Suppressor macrophage (primary cell): ENCODE measurements at regions not wholly inside any gene's neighbourhood (a gene's known extent, or its start where the extent isn't known, plus 50 kb on each side); places are given as distances from the start of the nearest gene placed in this dataset.
"Not testable (repeated sequence)": the region's sequence is repeated elsewhere in the genome, so short reads cannot be mapped to it uniquely, and the experiment has no call there.

Source experiments
- DNase-seq, 4 experiments: peaks; one replicate each; pipeline ENCODE4 v3.0.0-alpha.2; 2020 to 2022

DNA sequence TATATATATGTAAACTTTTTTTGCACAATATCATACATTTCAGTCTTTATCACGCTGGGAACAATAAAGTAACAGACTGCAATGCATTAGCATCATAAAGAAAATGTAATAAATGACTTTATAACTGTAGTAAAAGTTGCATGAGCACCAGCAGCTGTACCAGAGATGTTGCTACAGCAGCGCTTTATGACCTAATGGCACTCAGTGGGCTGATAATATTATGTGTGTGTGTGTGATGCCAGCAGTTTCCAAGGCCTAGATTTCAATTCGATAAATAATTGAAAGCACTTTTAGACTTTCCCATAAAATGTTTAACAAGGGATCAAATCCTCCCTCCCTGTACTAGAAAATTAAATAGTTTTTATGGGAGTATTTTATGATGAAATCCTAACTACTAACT lies 367.6 kb upstream of the AGA start:
- DNase-seq, result no peak

DNA sequence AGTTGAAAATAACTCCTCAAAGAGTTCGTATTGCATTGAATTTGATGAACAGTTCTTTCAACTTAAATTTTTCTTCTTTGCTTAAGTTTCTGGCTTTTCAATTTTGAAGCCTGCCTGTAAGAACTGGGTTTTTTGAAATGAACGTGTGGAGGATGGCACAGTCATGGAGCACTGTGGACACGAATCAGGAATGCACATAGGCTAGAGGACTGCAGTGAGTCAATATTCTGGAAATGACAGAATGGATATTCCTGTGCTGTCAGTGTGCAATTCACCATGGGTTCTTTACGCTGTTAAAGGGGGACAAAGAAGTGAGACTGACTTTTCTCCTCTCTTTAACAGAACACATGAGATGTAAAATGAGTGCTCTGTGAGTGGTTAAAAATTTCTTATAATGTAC lies 368.0 kb upstream of the AGA start:
- no peak for DNase-seq

DNA sequence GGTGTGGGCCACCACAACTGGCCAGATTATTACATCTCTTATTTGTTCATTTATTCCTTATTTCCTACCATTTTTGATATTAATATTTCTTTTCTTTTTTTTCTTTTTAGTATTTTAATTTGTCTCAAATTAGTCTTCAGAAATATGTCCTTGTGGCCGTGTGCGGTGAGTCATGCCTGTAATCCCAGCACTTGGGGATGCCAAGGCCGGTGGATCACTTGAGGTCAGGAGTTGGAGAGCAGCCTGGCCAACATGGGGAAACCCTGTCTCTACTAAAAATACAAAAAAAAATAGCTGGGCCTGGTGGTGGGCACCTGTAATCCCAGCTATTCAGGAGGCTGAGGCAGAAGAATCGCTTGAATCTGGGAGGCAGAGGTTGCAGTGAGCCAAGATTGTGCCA lies 376.2 kb upstream of the AGA start:
- not testable (repeated sequence) for DNase-seq

DNA sequence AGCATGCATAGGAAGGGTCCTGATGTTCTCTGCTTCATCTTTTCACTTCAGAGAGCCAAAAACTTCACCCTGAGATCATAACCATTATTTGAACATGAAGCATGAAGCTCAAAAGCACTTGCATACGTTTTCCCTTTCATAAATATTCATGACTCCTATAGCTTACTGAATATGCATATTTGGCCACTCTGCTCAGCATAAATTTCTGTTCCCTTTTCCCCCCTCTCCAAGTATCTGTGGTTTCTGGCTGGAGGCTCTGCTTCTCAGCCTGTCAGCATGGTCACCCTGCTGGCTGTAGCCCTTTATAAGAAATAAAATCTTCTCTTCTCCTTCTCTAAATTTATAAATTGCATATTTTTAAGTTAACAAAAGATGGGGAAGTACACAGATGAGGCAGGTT lies 384.7 kb upstream of the AGA start:
- no peak for DNase-seq

DNA sequence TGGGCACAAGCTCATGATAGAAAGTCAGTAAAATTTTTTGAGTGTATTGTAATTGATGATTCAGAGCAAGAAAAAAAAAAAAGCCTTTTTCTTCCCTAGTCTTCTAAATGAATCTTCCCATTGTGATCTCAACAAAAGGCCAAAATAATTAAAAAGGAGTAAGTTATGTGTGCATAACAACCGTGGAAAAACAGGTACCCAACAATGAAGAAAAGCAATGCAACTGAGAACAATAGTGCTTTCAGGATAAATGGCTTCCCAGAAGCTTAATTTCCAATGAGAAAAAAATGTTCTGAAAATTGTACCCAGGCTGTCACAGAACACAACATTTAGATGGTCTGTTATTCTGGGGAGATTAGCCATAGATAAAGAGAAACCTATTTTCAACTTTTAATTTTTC lies 399.0 kb upstream of the AGA start:
- DNase-seq, result no peak

DNA sequence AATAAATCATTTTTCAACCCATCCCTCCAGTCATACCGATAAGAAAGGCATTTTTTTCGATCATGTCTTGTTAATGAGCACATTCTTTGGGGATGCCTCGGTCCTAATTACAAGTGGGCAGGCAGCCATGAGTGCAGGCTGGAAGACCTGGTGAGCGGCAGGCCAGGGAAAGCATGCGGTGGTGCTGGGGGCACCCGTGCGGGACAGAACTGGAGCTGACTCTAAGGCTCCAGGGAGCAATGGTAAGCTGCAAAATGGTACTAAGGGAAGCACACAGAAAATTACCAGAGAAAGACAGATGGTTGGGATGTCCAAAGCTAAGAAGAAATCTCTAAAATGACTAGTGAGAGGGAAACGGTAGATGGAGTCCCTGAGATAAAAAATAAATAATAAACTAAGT lies 411.0 kb upstream of the AGA start:
- no peak for DNase-seq

DNA sequence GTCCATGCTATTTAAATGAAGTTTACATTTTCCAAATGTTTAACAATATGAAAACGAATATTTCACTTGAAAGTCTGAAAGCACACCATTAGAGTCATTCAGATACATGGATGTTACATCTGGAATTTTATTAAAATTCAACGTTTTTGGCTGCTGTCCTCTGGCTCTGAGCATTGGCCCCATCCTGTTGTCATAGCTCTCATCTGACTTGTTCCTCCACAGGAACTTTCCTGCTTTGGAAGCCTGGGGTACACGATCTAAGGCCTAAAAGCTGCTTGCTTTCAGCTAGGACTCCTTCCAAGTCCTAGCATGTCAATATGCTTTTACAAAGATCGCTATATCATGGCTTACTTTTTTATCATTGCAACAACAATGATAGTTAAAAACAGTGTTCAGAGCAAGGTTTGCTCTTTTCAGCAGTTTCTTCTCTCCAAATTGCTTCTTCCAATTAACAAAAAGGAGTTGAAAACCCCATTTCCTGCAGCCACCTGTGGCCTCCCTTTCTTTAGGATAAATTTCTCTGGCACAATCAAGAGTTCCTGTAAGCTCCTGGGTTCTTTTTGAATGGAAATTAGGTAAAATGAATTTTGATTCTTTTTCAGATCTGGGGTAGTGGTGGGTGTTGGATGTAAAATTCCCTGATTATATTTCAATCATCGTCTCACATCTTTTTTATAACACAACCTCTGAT lies 413.4 kb upstream of the AGA start:
- no peak for DNase-seq

DNA sequence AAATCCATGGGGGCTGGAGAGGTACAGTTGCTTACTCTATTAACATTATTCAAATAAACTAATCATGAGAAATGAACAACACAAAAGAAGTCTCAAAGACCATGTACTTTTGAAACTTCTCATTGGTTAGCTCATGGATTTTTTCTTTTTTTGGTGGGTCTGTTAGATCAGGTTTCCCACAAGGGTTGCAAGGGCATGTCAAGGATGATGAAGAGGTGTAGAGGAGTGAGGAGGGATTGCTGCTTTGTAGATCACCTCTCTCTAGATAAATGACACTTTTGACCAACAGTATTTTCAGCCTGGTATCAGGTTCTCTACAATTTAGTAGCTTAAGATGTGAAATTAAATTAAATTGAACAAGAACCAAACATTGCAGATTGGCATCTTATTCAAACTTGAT lies 417.9 kb upstream of the AGA start:
- DNase-seq, result no peak

DNA sequence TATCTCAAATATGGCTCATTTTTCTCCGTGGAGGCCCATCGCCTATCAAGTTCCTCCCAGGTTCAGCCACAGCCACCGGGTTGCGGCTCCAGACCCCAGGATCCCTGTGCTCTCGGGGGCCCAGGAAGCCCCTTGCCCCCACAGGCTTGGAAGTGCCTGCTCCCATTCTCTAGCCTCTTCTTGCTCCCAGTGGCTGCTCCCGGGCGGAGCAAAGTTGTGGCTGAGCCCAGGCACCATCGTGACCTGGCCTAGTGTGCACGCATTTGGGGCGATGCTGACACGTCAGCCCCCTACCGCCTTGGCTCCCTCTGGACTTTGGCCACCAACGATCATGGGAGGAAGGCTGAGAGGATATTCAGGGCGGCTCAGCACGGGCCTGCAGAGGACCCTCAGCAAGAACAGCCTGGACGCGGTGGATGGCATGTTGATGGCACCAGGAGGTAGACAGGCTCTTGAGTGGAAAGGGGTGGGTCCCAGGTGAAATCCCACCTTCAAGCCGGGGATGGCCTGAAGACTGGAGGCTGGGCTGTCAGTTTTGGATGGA lies 419.4 kb upstream of the AGA start:
- DNase-seq, result no peak

DNA sequence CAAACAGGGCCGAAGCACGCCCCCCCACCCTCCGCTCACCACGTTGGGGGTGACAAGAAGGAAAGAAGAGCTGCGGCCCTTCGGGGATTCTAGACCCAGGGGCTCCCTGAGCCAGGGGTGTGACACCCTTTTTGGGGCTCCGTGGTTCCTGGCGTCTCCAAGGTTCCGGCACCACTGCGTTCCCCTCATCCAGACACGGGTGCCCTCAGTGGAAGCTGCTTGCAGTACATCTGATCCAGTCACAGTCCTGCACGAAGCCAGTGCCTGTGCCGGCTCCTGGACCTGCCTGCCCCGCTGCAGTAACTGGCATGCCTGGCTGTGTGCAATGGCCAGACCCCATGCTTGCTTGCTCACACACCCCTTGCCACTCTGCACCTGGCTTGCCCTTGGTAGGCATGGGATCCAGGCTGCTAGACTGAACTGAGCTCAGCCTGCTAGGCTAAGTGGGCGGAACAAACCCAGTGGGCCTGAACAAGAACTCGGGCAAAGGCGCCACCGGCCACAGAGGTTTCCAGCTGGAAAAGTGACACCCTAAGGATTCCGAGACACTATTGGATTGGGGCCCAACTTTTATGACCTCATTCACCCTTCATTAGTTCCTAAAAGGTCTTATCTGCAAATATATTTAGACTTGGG lies 420.4 kb upstream of the AGA start:
- DNase-seq, result no peak

DNA sequence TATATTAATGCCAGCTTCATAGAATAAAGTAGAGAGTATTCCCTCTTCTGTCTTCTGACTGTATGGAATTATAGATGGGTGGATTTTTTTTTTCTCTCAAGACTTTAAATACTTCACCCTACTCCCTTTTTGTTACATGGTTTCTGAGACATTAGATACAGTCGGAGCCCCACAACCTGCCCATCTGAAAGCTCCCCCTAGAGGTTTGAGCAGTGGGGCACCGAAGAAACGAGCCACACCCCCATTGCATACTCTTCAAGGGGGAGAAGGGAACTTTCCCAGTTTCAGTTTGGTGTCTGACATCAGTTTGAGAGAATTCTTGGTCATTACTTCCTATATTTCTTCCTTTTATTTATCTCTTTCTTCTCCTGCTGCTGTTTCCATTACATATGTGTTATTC lies 437.6 kb upstream of the AGA start:
- DNase-seq, result no peak

DNA sequence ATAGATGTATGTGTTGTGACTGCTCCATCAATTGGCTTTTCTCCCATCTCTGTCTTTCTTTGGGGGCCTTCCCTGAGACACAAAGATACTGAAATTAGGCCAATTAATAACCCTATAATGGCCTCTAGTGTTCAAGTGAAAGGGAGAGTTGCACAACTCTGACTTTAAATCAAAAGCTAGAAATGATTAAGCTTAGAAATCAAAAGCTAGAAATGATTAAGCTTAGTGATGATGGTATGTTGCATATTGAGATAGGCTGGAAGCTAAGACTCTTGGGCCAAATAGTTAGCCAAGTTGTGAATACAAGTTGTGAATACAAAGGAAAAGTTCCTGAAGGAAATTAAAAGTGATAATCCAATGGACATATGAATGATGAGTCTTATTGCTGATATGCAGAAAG lies 452.9 kb upstream of the AGA start:
- DNase-seq, result no peak

DNA sequence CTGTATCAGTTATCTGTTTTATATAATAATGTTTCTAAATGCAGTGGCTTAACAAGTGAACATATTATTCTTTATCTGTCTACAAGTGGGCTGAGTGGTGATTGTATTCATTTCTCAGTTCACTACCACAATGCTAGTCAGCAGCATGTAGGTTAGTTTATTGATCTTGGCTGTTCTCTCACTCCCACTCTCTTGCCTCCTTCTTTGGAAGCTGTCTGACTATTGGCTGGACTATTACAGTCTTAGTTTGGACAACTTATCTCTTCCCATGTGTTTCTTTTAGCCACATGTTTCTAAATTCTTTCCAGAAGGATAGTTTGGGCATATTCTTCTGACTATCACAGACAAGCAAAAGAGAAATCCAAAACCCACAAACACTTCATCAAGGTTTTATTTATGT lies 459.5 kb upstream of the AGA start:
- DNase-seq, result no peak

DNA sequence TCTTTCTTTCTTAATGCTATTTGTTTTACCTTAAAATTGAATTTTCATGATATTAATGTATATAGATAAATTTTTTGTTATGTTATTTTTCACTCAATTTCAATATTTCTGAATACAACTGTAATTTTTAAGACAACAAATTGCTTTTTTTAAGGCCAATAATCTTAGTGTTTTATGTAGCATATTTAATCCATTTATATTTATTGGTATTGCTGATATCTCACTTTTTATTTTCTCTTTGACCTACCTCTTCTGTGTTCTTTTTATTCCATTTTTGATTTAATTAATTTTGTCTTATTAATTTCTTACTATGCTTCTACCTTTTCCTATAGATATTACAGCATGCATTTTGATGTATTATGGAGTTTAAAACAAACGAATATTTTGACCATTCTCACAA lies 460.1 kb upstream of the AGA start:
- no peak for DNase-seq

DNA sequence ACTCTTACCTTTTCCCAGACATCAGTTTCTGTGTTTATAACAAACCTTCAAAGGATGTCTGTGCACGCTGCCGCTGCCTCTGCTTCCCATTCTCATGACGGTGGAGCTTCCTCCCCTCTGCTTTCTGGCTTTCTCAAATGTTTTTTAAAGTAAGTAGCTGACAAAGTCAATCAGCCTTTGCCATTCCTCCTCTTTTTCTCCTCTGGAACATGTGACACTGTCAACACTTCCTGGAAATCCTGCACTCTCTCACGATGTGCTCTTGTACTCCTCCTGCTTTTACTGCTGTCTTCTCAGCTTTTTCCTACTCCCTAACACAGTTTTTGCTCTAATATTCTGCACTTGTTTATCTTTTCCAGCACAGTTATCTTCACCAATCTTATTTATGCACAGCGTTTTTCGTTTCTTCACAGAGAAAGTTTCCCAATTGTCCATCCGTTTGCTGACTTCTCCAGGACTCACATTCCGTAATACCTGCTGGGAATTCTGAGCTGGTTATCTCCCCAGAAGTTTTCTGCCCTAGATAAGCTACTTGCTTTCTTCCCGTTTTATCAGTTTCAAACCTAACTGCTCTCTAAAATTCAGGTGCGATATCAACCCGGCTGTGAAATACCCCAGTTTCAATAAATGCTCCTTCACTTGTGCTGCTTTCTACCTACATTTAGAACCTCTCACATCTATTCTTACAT lies 465.6 kb upstream of the AGA start:
- no peak for DNase-seq

DNA sequence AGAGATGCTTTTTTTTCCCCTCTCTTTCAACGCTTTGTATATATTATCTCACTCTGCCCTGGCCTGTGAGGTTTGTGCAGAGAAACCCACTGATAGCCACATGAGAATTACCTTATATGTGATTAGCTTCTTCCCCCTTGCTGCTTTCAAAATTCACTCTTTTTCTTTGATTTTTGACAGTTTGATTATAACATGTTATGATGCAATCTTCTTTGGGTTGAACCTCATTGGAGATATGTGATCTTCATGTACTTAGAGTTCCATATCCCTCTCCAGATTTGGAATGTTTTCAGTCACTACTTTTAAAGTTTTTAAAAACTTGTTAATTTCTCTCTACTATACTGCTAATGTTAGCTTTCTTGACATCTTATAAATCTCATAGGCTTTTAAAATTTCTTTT lies 479.5 kb upstream of the AGA start:
- no peak for DNase-seq

DNA sequence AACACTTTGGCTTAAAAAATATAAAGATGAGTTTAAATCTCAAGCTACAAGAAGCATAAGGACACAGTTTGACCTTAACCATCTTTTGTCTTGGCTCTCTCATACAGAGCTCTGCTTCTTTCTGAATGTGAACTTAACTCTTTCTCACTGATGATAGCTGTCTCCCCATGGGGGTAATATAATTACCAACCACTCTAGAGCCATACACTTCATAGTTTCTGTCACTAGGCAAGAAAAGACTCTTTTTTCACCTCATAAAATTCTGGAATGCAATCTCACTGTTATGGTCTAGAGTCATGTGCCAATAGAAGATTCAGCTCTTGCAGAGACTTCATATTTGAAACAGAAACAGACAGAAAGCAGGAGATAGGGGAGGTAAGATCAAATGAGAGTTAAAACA lies 481.7 kb upstream of the AGA start:
- DNase-seq, result no peak

DNA sequence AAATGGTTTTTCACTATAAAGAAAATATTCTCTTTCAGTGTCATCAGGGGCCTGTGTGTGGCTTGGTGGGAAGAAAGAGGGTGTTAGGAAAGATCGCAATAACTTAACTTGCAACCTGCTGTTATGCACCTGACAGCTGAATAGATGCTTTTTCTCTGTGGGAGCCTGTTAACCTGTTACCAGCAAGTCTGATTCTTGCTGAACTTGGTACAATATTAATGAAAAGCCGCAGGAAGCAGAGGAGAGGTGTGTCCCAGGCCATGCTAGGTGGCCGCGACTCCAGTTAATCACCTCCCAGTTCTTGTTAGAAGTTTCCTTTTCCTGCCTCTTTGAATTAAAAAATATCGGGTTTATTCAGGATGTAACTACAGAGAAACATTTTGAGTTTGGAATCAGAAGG lies 494.8 kb upstream of the AGA start:
- DNase-seq, result no peak

DNA sequence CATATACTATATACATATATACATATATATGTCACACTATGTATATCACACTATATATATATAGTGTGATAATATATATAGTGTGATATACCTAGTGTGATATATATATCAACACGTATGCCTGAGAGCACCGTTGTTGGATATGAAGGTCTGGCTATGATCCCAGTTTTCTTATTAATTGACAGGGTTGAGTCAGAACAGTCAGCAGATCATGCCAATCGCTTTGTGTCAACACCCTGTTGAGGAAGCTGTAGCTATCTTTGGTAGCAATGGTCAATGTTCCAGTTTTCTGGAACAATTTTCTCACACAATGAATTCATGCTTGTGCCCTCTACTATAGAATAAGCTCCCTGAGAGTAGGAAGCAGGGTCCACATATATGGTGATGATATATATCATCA lies 496.0 kb upstream of the AGA start:
- no peak for DNase-seq

DNA sequence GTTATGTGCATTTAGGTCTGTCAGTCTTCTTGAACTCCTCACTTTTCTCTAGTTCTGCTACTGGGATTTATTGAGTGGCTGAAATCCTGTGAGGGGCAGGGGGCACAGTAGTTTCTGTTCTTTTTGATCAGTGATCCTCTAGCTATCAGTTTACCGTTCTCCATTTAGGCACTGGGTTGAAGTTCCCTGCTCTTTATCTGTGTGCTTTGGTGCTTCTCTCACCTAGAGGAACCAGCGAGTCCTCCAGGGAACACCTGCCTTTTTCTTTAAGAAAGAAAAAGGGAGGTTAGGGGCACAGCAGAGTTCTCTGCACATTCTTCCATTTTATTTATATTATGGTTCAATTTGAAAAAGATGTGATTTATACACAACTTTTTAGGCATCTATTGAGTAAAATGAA lies 503.0 kb upstream of the AGA start:
- DNase-seq, result no peak

DNA sequence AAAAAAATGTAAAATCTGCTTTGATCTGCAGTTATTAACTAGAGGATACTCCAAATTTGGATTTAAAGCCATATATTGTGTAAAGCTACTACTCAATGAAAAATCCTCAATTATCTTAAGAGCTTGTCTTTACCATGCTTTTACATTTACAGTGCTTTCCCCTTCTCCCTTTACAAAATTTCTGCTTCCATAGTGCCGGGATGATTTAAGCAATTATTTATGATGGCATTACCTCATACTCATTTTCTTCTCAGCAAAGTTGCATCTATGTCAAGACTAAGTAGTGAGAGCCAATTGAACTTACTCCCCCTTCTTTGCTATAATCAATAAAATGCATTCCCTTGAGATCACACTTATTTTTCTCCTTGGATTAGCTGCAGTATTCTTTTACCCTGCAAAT lies 505.4 kb upstream of the AGA start:
- no peak for DNase-seq

DNA sequence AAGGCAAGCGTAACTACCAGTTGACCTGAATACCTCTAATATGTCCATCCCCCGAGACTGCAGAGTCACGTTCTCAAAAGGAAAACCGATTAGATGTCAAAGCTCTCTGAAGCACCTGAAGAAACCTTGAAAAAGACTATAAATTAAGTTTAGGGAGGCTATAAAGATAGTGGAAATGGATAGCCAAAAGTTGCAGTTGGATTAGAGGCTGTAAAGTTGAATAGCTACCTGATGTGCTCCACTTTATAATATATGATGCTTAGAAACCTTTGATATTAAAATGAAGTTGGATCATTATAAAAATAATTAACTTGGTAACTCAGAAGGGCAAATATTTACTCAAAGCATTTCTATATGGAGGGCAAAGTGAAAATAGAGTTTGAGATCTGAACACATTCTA lies 506.6 kb upstream of the AGA start:
- no peak for DNase-seq

DNA sequence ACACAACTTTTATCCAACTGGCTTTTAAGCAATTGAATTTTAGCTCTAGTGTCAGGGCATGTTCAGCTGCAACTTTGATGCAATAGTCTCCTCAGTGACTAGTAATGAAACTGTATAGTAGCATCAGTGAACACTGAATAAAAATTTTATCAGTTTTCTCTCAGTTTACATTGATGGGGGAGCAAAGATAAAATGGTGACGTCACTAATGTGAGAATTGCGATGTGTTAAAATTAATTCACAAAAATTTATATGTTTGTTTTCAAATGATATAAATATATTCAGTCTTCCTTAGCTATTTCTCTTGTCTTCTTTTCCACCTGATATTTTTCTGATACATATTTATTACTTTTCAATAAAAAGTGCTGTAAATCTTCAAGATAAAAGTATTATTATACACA lies 508.8 kb upstream of the AGA start:
- no peak for DNase-seq

DNA sequence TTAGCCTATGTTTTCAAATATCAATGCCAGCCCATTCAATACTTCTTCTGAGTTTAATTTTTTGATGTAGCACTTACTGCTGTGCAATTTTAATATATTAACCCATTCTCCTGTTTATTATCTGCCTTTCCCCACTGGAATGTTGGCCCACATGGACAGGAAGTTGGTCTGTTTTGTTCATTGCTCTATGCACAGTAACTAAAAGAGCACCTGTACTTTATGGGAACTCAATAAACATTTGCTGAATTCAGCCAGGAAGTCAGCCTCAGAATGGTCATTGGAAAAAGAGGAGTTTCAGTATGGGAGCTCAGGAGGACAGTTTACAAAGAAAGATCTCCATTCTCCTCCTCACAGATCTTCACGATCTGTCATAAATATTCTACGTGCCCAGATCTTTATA lies 510.5 kb upstream of the AGA start:
- no peak for DNase-seq
